ENCODE measurements at regions not wholly inside any gene's neighbourhood (a gene's known extent, or its start where the extent isn't known, plus 50 kb on each side); places are given as distances from the start of the nearest gene placed in this dataset.

GRCh38 chr16:52757746-52758472 is 211.0 kb upstream of the TOX3 start:
- H4K20me1 ChIP-seq (ENCODE audit: insufficient read depth) = no peaks in the 10 kb centered on the region
- peaks cover 6% of the 10 kb centered on the region; the same call in 1 of the 2 replicates for H3F3A ChIP-seq (ENCODE audit: insufficient read depth, low read depth)
- H3K9me3 ChIP-seq (ENCODE audit: insufficient read depth, low read depth) = no peaks in the 10 kb centered on the region
- no TSS peak for BruUV-seq (replicated peaks)
- ChIA-PET CTCF (no interaction called here), POLR2A (ENCODE audit: unreplicated experiment) (no interaction called here)
- TF ChIP-seq EZH2 (IDR thresholded peaks at IDR 0.05; ENCODE audit: low read depth) (no peak), CTCF (conservative IDR thresholded peaks at IDR 0.05) (no peak)
- H3K27ac ChIP-seq = no peak overlapping the region
- intact Hi-C loops (cut with micrococcal nuclease; ENCODE audit: unreplicated experiment) = no loop called here
- no peaks in the 10 kb centered on the region for H3K9me2 ChIP-seq (ENCODE audit: insufficient read depth)
- no peak overlapping the region for H3K4me3 ChIP-seq
- H2AFZ ChIP-seq = no peak overlapping the region
- H3K27me3 ChIP-seq (ENCODE audit: insufficient read depth, low read depth) = no peaks in the 10 kb centered on the region; the same call in 1 of the 2 replicates
- no peaks in the 10 kb centered on the region for H3K36me3 ChIP-seq (ENCODE audit: low read depth)
- no peak overlapping the region for H3K4me2 ChIP-seq
- no peak for DNase-seq
- H3K79me2 ChIP-seq (ENCODE audit: low read depth) = no peaks in the 10 kb centered on the region
- no peaks in the 10 kb centered on the region for H3K4me1 ChIP-seq (replicated peaks; ENCODE audit: insufficient read depth)

DNA sequence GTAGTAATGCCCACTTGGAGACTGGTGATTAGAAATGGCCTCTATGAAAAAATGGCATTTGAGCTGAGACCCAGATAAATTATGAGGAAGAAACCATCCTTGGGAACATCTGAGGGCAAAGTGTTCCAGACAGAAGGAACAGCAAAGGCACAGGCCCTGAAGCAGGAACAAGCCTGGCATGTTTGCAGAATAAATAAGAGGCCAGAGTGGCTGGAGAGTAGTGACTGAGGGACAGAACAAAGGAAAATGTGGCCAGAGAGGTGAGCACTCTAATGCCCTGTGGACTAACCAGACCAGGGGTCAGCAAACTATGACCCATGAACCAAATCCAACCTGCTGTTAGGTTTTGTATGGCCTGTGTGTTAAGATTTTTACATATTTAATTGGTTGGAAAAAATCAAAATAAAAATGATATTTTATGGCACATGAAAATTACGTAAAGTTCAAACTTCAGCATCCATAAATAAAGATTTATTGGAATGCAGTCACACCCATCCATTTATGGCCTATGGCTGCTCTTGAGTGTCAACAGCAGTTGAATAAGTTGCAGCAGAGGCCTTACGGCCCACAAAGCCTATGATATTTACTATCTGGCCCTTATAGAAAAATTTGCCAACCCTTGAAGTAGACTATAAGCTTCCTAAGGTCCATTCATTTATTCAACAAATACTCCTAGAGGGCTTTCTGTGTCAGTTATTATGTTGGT is 210.0 kb upstream of the TOX3 start:
- Histone ChIP-seq H3K79me2 (ENCODE audit: low read depth) (no peaks in the 10 kb centered on the region), H3K4me3 (no peak overlapping the region), H3K9me2 (ENCODE audit: insufficient read depth) (no peaks in the 10 kb centered on the region), H2AFZ (no peak overlapping the region), H3K27ac (no peak overlapping the region), H3F3A (ENCODE audit: insufficient read depth, low read depth) (peaks cover 6% of the 10 kb centered on the region; the same call in 1 of the 2 replicates), H3K4me1 (replicated peaks; ENCODE audit: insufficient read depth) (no peaks in the 10 kb centered on the region), H3K36me3 (ENCODE audit: low read depth) (no peaks in the 10 kb centered on the region), H4K20me1 (ENCODE audit: insufficient read depth) (no peaks in the 10 kb centered on the region), H3K4me2 (no peak overlapping the region), H3K27me3 (ENCODE audit: insufficient read depth, low read depth) (no peaks in the 10 kb centered on the region; the same call in 1 of the 2 replicates), H3K9me3 (ENCODE audit: insufficient read depth, low read depth) (no peaks in the 10 kb centered on the region)
- ChIA-PET POLR2A (ENCODE audit: unreplicated experiment) (no interaction called here), CTCF (no interaction called here)
- BruUV-seq (replicated peaks) = no TSS peak
- TF ChIP-seq EZH2 (IDR thresholded peaks at IDR 0.05; ENCODE audit: low read depth) = no peak
- TF ChIP-seq CTCF (conservative IDR thresholded peaks at IDR 0.05) = no peak
- intact Hi-C loops (cut with micrococcal nuclease; ENCODE audit: unreplicated experiment) = no loop called here
- no peak for DNase-seq

DNA sequence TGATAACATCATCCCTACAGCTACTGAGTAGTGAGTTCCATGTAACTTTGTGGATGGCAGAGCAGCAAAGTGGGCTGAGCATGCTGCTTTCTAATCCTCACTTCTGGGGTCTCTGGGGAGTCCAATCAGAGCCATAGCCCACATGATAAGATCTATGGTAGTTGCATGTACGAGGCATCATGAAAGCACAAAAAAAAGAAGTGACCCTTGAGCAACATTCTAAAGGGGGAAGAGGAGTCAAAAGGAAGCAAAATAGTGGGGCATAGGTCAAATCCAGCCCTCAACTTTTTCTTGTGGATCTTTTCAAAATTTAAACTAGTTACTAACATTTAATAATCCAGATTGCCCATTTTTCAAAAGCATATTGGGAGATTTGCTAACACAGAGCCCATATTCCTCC is 208.5 kb upstream of the TOX3 start:
- intact Hi-C loops (cut with micrococcal nuclease; ENCODE audit: unreplicated experiment) = no loop called here
- Histone ChIP-seq H3F3A (ENCODE audit: insufficient read depth, low read depth) (peaks cover 6% of the 10 kb centered on the region; the same call in 1 of the 2 replicates), H2AFZ (no peak overlapping the region), H3K36me3 (ENCODE audit: low read depth) (no peaks in the 10 kb centered on the region), H4K20me1 (ENCODE audit: insufficient read depth) (no peaks in the 10 kb centered on the region), H3K27ac (no peak overlapping the region), H3K4me3 (no peak overlapping the region), H3K4me1 (replicated peaks; ENCODE audit: insufficient read depth) (no peaks in the 10 kb centered on the region), H3K27me3 (ENCODE audit: insufficient read depth, low read depth) (no peaks in the 10 kb centered on the region; the same call in 1 of the 2 replicates), H3K79me2 (ENCODE audit: low read depth) (no peaks in the 10 kb centered on the region), H3K4me2 (no peak overlapping the region), H3K9me2 (ENCODE audit: insufficient read depth) (no peaks in the 10 kb centered on the region), H3K9me3 (ENCODE audit: insufficient read depth, low read depth) (no peaks in the 10 kb centered on the region)
- POLR2A ChIA-PET (ENCODE audit: unreplicated experiment) = no interaction called here
- CTCF ChIA-PET = no interaction called here
- DNase-seq = no peak
- BruUV-seq (replicated peaks) = no TSS peak
- TF ChIP-seq CTCF (conservative IDR thresholded peaks at IDR 0.05) = no peak
- TF ChIP-seq EZH2 (IDR thresholded peaks at IDR 0.05; ENCODE audit: low read depth) = no peak

All from PC-9 (cell line).